ENCODE measurements at regions not wholly inside any gene's neighbourhood (a gene's known extent, or its start where the extent isn't known, plus 50 kb on each side); places are given as distances from the start of the nearest gene placed in this dataset.
"Not testable (repeated sequence)": the region's sequence is repeated elsewhere in the genome, so short reads cannot be mapped to it uniquely, and the experiment has no call there.

DNA sequence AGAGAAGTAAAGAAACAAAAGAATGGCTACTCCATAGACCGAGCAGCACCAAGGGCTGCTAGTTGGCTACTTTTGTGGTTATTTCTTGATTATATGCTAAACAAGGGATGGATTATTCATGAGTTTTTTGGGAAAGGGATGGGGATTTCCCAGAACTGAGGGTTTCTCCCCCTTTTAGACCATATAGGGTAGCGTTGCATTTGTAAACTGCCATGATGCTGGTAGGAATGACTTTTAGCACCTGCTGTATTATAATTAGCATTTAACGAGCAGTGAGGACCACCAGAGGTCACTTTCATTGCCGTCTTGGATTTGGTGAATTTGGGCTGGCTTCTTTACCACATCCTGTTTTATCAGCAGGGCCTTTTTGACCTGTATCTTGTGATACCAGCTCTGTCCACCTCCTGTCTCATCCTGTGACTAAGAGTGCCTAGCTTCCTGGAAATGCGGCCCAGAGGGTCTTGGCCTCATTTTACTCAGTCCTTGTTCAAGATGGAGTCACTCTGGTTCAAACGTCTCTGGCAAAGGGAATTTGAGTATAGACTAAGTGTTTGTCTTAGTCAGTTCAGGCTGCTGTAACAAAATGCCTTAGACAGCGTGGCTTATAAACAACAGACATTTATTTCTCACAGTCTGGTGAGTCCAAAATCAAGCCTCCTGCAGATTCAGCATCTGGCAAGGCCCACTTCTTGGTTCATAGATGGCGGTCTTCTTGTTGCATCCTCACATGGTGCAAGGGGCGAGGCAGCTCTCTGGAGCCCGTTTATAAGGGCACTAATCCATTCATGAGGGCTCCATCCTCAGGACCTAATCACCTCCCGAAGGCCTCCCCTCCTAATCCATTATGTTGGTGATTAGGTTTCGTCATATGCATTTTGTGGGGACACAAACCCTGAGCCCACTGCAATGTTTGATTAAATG lies 348.3 kb upstream of the SFSWAP start:
- DNase-seq (ENCODE audit: low spot score): no peak

DNA sequence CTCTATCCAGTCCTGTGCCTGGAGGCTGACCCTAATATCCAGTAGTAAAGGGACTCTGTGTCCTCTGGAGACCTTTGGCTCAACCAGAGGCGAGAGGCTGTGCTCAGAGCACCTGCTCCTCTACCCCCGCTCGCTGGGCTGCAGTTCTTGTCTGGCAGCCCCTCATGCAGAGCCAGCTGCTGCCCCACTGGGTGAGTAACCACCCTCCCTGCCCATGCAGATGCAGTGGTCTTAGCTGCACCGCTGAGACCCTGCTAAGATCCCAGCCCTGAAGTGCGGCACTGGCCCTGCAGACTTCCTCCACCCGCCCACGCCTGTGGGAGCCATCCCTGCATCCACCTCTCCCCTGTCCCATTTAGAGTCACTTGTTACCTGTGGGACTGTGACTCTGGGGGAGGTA lies 347.5 kb upstream of the SFSWAP start:
- no peak for DNase-seq (ENCODE audit: low spot score)

DNA sequence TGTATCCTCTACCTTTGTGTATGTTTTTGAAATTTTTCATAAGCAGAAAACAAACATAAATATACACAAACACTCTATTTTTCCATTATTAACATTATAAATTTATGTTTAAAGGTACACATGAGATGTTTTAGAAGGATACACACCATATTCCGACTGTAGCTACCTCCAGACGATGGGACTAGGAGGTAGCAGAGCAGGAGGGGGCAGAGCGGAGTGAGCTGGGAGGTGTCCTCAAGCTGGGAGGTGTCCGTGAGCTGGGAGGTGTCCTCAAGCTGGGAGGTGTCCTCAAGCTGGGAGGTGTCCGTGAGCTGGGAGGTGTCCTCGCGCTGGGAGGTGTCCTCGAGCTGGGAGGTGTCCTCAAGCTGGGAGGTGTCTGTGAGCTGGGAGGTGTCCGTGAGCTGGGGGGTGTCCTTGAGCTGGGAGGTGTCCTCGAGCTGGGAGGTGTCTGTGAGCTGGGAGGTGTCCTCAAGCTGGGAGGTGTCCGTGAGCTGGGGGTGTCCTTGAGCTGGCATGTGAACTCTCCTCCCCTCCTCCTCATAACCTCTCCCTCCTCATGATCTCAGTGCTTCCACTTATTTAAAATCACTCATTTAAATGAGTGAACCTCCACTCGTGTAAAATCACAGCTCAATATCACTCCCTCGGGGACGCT lies 346.9 kb upstream of the SFSWAP start:
- no peak for DNase-seq (ENCODE audit: low spot score)

DNA sequence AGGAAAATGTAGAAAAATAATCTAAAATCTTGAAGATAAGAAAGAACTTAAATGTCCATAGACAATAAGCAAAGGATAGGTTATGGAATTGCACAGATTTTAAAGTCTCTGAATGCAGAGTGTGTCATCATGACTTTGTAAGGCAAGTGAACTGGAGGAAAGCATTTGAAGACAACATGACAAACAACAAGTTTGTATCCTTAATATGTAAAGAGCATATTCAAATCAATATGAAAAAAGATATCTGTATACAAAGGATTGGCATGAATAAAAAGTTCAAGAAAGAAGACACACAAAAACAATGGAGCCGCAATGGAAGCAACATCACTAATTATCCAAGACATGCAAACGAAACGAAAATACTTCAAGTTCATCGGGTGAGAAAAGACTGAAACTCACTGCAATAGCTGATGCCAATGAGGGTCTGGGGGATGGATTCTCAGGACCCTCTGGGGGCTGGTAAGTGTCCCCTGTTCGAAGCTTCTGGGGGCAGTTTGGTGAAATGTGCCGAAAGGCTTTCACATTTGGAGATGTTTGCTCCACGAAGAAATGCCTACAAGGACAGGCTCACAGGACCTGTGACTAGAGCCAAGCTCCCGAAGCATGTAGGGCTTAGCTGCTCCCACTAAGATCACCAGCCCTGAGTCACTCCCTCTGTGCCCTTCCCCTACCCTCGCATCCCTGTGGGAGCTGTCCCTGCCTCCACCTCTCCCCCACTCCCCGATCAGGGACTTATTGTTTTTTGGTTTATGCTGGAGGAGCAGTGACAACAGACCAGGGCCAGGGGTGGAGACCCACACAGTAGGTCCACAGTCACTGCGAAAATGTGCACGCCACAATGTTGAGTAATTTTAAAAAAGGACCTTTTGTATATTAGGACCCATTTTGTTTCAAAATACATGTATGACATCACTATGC lies 345.7 kb upstream of the SFSWAP start:
- no peak for DNase-seq (ENCODE audit: low spot score)

DNA sequence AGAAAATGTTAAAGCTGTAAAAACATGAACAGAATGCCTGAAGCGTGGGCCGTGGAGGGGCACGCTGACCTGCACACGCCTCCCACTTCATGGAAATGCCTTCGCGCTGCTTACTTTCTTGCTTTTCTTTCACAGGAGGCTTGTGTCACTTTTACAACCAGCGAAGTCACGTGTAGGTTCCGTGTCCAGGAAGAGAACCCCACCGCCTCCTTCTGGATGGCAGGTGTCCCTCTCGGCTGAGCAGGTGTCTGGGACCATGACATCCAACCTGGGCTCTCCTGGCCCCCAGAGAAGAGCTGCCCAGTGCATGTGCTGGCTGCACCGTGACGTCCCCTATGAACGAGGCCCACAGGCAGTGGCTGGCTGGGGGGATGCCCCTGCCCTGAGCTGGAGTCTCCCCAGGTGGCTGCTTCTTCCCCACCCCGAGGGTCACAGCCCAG lies 345.0 kb upstream of the SFSWAP start:
- DNase-seq (ENCODE audit: low spot score): no peak

DNA sequence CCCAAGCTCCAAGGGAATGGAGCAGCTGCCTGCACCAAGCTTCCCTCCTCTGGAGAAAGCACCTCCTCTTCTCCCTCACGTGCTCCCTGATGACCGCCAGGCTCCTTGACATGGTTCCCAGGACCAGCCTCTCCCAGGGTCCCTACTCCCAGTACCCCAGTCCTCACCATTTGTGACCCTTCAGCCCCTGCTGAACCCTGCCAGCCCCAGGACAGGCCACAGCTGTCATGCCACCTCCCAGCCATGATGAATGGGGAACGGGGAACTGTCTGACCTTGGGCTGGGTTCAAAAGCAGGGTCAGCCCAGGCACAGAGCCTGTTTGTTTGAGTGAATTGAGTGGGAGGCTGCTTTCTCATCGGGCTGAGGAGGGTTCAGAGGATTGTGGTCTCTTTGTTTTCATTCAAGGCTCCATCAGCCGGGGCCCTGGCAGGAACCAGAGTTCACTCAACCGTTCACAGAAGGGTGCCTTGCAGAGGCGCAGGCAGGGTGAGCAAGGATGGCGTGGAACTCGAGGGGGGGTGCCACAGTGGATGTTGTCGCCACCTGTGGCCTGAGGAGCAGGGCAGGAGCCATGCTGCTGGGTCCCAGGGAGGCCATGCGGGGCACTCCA lies 344.5 kb upstream of the SFSWAP start:
- no peak for DNase-seq (ENCODE audit: low spot score)

DNA sequence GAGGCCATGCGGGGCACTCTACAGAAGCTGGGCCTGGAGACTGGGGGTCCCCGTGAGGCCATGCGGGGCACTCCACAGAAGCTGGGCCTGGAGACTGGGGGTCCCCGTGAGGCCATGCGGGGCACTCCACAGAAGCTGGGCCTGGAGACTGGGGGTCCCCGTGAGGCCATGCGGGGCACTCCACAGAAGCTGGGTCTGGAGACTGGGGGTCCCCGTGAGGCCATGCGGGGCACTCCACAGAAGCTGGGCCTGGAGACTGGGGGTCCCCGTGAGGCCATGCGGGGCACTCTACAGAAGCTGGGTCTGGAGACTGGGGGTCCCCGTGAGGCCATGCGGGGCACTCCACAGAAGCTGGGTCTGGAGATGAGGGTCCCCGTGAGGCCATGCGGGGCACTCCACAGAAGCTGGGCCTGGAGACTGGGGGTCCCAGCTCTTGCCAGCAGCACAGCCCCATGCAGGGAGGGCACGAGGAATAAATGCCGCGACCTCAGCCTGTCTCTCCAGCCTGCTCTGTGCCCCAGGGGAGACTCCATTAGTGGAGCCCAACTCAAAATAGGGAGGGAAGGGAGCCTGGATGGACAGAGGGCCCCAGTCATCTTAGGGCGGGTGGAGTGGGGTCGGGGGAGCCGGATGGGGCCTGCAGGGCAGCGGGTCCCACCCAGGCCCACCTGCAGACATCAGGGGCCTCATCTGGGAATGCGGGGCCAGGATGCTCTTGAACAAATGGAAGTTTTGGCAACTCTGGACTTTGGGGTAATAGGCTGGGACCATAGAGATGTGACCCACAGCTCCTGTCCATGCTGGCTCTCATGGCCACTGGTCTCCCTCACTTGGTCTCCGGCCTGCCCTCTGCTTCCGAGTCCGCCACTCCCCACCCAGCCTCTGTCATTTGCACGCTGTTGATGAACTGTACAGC lies 343.6 kb upstream of the SFSWAP start:
- not testable (repeated sequence) for DNase-seq (ENCODE audit: low spot score)

DNA sequence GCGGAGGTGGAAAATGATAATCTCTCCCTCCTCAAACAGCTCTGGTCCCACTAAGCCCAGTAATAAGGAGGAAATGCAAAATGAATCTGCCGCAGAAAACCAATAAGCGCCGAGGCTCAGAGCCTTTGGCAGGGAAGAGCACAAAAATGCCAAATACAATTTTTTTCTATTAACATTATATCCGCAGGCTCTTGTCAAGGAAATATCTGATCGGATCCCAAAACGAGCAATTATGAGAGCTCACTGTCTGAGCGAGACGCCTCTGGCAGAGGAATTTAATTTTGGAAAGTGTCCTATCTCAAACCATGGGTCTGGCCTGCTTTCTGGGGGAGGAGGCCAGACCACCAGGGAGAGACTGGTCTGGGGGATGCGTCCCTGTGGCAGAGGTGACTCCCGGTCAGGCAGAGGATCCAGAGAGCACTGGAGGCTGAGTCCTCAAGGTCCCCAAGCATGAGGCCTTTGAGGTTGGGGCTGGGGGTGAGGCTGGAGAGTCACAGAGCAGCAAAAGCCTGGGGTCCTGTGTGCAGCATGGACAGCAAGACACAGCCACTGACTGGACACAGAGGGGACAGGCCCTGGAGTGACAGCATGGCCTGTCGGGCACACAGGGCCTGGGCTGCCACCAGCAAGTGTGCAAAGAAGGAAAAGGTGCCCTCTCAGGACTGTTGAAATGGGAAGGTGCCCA lies 342.8 kb upstream of the SFSWAP start:
- DNase-seq (ENCODE audit: low spot score): no peak

DNA sequence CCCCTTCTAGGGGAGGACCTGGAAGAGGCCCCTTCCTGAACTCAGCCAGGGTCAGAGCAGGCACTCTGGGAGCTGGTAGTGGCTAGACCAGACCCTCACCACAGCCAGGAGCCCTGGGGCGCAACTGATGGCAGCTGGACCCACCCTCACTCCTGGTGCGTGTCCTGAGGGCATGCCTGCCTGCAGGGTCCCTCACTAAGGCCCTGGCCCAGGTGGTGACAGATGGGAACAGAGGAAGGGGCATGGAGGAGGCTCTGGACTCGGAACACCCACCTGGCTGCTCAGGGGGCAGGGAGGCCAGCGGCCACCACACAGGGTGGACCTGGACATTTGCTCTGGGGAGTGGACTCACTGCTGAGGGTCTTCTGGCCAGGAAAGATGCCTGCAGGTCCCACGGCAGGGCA lies 342.2 kb upstream of the SFSWAP start:
- no peak for DNase-seq (ENCODE audit: low spot score)

DNA sequence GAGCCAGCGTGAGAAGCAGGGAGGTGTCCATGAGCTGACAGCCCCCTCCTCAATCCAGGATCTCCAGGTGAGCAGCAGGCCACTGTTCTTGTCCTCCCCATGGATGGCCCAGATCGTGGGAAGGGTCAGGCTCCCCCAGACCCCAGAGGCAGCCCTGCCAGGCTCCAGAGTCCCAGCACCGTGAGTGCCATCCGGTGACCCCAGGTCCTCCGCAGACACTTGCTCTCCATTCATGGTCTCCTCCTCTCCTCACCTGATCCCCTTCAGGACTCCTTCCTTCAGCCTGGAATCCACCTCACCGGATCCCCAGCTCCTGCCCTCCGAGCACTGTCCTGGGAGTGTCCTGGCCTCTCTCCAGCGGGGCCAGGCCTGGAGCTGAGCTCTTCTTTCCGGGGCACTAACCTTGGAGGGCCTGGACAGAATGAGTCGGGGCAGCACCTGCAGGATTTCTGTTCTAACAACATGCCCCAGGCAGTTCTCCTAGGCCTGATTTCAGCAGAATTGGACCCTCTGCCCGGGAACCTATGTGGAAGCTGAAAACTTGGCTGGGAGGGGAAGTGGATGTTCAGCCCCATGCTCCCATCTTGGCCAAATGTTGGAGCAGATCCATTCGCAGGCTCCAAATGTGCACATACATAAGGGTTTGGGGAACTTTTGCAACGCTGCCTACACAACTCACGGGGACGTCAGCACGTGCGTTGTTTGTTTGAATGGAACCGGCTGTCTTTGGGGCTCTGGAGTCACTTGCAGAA lies 341.6 kb upstream of the SFSWAP start:
- DNase-seq (ENCODE audit: low spot score): no peak

DNA sequence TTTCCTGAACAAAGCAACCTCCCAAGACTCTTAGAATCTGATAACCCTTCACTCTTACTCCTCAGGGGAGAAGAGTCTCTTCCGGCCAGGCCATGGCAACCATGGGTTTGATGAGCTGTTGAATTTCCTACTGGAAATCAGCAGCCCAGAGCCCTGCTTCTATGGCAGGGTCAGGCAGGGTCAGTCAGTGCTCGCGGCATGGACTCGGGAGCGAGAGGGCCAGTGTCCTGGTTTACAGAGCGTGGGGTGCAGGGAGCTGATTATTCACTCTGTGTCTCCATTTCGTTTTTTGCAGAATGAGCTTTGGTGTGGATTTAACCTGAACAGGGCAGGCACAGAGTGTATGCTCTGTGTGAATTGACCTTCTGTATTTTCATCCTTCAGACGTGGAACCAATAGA lies 340.6 kb upstream of the SFSWAP start:
- no peak for DNase-seq (ENCODE audit: low spot score)

DNA sequence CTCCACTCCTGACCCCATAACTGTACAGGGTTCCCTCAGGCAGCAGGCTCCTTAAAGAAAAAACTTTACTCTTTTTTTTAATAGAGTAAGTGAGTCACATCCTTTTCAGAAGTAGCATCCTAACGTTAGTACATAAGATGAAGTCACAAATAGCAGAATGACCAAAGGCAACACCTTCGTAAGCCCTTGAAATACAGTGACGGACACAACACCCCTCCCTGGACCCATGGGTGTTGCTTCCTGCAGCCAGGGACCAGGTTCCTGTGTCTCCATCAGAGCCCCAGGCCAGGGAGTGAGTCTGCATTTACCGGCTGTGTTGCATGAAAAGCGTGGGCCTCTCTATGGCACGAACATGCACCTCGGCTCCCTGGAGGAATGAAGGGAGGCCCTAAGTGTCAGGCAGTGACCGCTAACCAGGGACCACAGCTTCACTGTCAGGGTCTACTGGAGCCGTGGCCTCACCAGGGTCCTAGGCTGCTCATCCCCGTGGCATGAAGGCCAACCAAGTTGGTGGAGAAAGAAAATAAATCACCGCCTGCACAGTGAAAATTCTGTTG lies 340.0 kb upstream of the SFSWAP start:
- no peak for DNase-seq (ENCODE audit: low spot score)

DNA sequence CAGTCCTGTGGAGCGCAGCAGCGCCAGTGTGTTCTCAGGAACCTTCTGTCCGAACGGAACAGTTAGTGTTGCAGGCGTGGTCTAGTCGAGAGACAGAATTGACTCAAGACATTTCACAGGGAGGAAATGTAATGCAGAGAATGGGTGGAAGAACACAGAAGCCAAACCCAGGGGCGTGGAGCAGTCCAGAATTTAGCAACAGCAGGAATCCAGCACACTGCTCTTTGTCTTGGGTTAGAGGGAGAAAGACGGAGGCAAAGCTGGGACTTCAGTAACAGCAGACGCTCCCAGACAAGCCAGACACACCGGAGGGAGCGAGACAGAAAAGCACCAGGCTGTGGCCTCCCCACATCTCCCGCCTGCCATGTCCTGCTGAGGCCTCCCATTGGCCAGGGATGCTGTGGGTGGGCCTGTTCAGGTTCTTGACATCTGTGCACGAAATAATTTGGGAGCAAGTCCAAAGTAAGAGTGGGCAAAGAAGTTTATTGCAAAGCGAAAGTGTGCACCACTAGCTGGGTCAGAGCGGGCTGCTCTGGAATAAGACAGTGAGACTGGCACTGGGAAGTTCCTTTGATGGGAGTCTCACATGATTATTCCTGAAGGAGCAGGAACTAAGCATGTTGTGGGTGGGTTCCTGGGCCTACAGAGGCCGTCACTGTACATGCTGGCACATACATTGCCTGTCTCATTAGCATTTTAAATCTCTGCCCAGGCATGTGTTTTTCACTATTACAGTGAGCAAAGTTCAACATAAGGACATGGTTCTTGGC lies 339.3 kb upstream of the SFSWAP start:
- no peak for DNase-seq (ENCODE audit: low spot score)

DNA sequence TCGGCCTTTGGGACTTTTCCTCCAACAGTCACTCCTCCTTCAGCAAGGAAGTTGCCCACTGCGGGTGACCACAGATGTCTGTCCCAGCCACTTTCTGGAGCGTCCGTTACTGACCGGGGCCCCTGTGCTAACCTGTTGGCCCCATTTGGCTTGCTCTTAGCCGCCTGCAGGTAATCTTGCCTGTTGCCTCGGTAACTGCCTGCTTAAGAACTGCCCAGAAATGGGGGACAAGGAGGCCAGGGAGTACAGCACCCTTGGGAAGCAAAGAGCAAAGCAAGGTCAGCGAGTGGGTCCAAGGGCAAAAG lies 338.8 kb upstream of the SFSWAP start:
- DNase-seq (ENCODE audit: low spot score): no peak

DNA sequence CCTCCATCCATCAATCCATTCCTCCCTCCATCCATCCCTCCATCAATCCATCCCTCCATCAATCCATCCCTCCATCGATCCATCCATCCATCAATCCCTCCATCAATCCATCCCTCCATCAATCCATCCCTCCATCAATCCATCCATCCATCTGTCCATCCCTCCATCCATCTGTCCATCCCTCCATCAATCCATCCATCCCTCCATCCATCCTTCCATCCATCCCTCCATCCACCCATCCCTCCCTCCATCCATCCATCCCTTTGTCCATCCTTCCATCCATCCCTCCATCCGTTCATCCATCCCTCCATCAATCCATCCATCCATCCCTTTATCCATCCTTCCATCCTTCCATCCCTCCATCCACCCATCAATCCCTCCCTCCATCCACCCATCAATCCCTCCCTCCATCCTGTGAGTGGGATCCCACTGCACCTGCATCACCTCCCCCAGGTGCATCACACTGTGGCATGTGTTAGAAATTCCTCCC lies 338.1 kb upstream of the SFSWAP start:
- no peak for DNase-seq (ENCODE audit: low spot score)

DNA sequence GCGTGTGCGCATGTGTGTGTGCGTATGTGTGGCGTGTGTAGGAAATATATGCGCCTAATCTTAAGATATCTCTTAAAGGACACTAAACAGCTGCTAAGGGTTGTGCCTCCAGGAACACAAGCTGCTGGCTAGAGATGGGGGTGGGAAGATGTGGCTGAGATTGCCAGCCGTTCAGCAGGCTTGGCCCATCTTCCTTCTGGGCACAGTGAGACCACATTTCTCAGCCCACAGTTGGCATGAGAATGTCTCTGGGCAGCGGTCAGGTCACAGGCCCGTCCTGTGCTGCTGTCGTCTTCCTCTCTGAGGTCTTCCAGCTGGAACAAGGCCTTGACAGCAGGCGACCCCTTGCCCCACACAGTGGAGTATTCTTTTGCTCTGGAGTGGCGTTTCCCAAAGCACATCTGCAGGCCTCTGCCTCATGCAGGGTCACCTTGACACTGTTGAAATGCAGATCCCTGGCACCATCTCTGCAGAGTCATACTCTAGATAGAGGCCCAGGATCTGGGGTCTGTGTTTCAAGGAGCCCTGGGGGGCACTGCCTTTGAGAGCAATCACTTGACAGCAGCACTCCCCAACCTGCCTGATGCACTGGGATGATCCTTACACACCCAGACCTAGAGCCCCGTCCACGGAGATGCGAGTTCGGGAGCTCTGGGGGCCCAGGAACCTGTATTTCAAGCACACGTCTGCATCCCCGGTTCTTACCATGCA lies 335.5 kb upstream of the SFSWAP start:
- no peak for DNase-seq (ENCODE audit: low spot score)

DNA sequence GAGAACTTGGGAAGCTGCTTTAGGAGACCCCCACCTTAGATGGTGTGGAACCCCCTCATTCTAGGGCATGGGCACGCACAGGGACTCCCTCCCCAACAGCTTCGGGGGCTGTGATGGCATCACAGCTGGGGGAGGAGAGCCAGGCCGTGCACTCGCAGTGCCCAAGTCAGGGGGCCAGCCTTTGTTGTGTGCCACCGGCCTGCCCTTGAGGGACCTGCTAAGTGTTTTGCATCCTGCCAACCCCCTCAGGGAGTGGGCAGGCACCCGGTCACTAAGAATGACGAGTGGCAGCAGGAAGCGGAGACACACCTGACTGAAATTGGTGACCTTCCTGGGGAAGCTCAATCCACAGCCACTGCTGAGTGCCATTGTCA lies 334.9 kb upstream of the SFSWAP start:
- DNase-seq (ENCODE audit: low spot score): no peak
